B cell (primary cell): ENCODE measurements at regions not wholly inside any gene's neighbourhood (a gene's known extent, or its start where the extent isn't known, plus 50 kb on each side); places are given as distances from the start of the nearest gene placed in this dataset.

Experiments used
- ATAC-seq: fragments of 200-7000 bp; cut with Tn5 transposase; one replicate; pipeline ENCODE4 v1.10.0; 2021; ENCODE audit warnings: low read depth, mild to moderate bottlenecking, moderate number of reproducible peaks, moderate library complexity
- CTCF ChIA-PET: fragments of 350-600 bp; sonication (Branson Sonifier 250); formaldehyde crosslinking; loops from one replicate; lab custom pipeline; 2021; ENCODE audit warnings: antibody characterized with exemption, inconsistent platforms; lab: Charles Lee
- POLR2A ChIA-PET: fragments of 350-600 bp; sonication (Branson Sonifier 250); formaldehyde crosslinking; loops from one replicate; lab custom pipeline; 2021; ENCODE audit warnings: antibody characterized with exemption; lab: Charles Lee
- DNase-seq: peaks from one replicate; pipeline ENCODE4 v3.0.0; 2013
- H2AFZ ChIP-seq: 2 replicates; pipeline ENCODE4 v1.6.1; 2012; ENCODE audit warnings: mild to moderate bottlenecking, low read depth, low read length; ENCODE audit not compliant: insufficient read depth, poor library complexity, severe bottlenecking
- H3K27ac ChIP-seq, 2 donors: 1 replicate in 1 of 2; 2 replicates in 1 of 2; pipeline ENCODE4 v1.5.1; 2012 to 2013; ENCODE audit warnings: low read length in 2 of 2, mild to moderate bottlenecking in 2 of 2, moderate library complexity in 1 of 2
- H3K27me3 ChIP-seq, 4 experiments: fragments of 200-600 bp in 1 of 4; sonication (generic) in 1 of 4; replicated peaks in 1 of 4; 1 replicate in 2 of 4; 2 replicates in 2 of 4; pipeline versions ENCODE4 v1.6.1 to v1.7.0; 2013 to 2016; ENCODE audit warnings: low read length in 3 of 4, mild to moderate bottlenecking in 2 of 4, mixed read lengths in 1 of 4, moderate library complexity in 1 of 4; ENCODE audit not compliant: insufficient read depth in 4 of 4, control insufficient read depth in 3 of 4; ENCODE audit errors: control extremely low read depth in 1 of 4
- H3K36me3 ChIP-seq, 2 experiments: replicated peaks in 1 of 2; 1 replicate in 1 of 2; 2 replicates in 1 of 2; pipeline versions ENCODE4 v1.6.1 to v1.7.1; 2013; ENCODE audit warnings: low read length in 1 of 2; ENCODE audit not compliant: insufficient read depth in 2 of 2, control insufficient read depth in 1 of 2; ENCODE audit errors: control extremely low read depth in 1 of 2, extremely low read depth in 1 of 2
- H3K4me1 ChIP-seq, 2 donors: fragments of 200-600 bp in 1 of 2; sonication (generic) in 1 of 2; 1 replicate in 1 of 2; 2 replicates in 1 of 2; pipeline versions ENCODE4 v1.5.1 to v1.6.1; 2013 to 2017; ENCODE audit warnings: low read length in 2 of 2; ENCODE audit not compliant: control insufficient read depth in 2 of 2, insufficient read depth in 2 of 2
- H3K4me2 ChIP-seq: replicated peaks from 2 replicates; pipeline ENCODE3; 2012; ENCODE audit warnings: mild to moderate bottlenecking, low read depth, low read length; ENCODE audit not compliant: poor library complexity, severe bottlenecking
- H3K4me3 ChIP-seq, 5 experiments: fragments of 200-600 bp in 1 of 5; sonication (generic) in 1 of 5; 1 replicate in 3 of 5; 2 replicates in 2 of 5; pipeline versions ENCODE4 v1.5.1 to v1.7.0; 2011 to 2016; ENCODE audit warnings: low read length in 4 of 5, mild to moderate bottlenecking in 4 of 5, low read depth in 2 of 5, control low read depth in 1 of 5, moderate library complexity in 1 of 5; ENCODE audit not compliant: insufficient read depth in 1 of 5; ENCODE audit errors: control extremely low read depth in 1 of 5, extremely low read depth in 1 of 5
- H3K79me2 ChIP-seq: fragments of 200-600 bp; sonication (generic); one replicate; pipeline ENCODE4 v1.6.0; 2016; ENCODE audit warnings: low read length; ENCODE audit not compliant: control insufficient read depth, insufficient read depth
- H3K9ac ChIP-seq: fragments of 200-600 bp; sonication (generic); 2 replicates; pipeline ENCODE4 v1.6.1; 2017; ENCODE audit warnings: mild to moderate bottlenecking, low read length, moderate library complexity
- H3K9me3 ChIP-seq, 3 donors: one replicate each; pipeline versions ENCODE4 v1.6.1 to v1.7.1; 2013; ENCODE audit warnings: low read length in 2 of 3; ENCODE audit not compliant: control insufficient read depth in 2 of 3, insufficient read depth in 1 of 3; ENCODE audit errors: control extremely low read depth in 1 of 3
- H4K20me1 ChIP-seq: 2 replicates; pipeline ENCODE4 v1.6.0; 2012; ENCODE audit warnings: mild to moderate bottlenecking, low read length; ENCODE audit not compliant: insufficient read depth, control insufficient read depth, poor library complexity, severe bottlenecking
- H3K27ac Mint-ChIP-seq: one replicate; pipeline ENCODE4 v1.8.0; 2021; ENCODE audit warnings: mixed read lengths
- H3K27me3 Mint-ChIP-seq: one replicate; pipeline ENCODE4 v1.8.0; 2021; ENCODE audit warnings: mixed read lengths
- H3K4me1 Mint-ChIP-seq: one replicate; pipeline ENCODE4 v1.8.0; 2021; ENCODE audit warnings: mixed read lengths
- H3K4me3 Mint-ChIP-seq: one replicate; pipeline ENCODE4 v1.8.0; 2021; ENCODE audit warnings: mixed read lengths
- H3K9me3 Mint-ChIP-seq: one replicate; pipeline ENCODE4 v1.8.0; 2022; ENCODE audit warnings: mixed read lengths; ENCODE audit not compliant: insufficient read depth
- CTCF ChIP-seq: fragments of 200-600 bp; IDR thresholded peaks from one replicate; pipeline ENCODE4 v1.8.0; 2022; ENCODE audit warnings: antibody characterized with exemption, mild to moderate bottlenecking
- EZH2 ChIP-seq: IDR thresholded peaks from 2 replicates; pipeline ENCODE4 v1.6.1; 2012; ENCODE audit warnings: borderline replicate concordance, low read depth, mild to moderate bottlenecking, moderate library complexity, low read length; ENCODE audit not compliant: insufficient read depth, poor library complexity, severe bottlenecking
- WGBS: methylation state at CpG from one replicate; pipeline ENCODE4 v1.1.5; 2013; ENCODE audit warnings: missing lambda C conversion rate; ENCODE audit not compliant: insufficient coverage; 5-methylcytosine and 5-hydroxymethylcytosine counted together
- intact Hi-C: fragments of 100-400 bp; cut with micrococcal nuclease; formaldehyde crosslinking; loops from one replicate; pipeline ENCODE4 v1.10.0; 2022

- peaks cover 0 to 5% of the 10 kb centered on the region in 2 donors for H3K4me1 ChIP-seq
- no peaks in the 10 kb centered on the region for H3K36me3 ChIP-seq
- no peaks in the 10 kb centered on the region for H3K79me2 ChIP-seq
- H3K9me3 ChIP-seq: no peaks in the 10 kb centered on the region
- peaks cover 0 to 23% (median 6%) of the 10 kb centered on the region in 4 experiments for H3K27me3 ChIP-seq
- ChIA-PET CTCF (interaction anchor here (0.6 to 5.8 kb wide), 7 partner anchors 24 to 88 kb away, joined by 3 to 23 read pairs (median 5); no protein-coding TSS in a partner anchor), POLR2A (no interaction called here)
- no peak overlapping the region for H3K4me3 ChIP-seq
- H3K4me1 Mint-ChIP-seq: no peaks in the 10 kb centered on the region
- peaks cover 12% of the 10 kb centered on the region for H3K27me3 Mint-ChIP-seq
- H3K27ac Mint-ChIP-seq: peak overlapping the region; percentile 53
- ATAC-seq (peak; percentile 33), DNase-seq (peak; percentile 50)
- intact Hi-C loops: no loop called here
- H3K27ac ChIP-seq: no peak overlapping the region
- H2AFZ ChIP-seq: no peak overlapping the region
- no peak overlapping the region for H3K4me2 ChIP-seq
- WGBS: 70% methylated on average over 12 of the region's 21 CpGs
- no peak overlapping the region for H3K9ac ChIP-seq
- no peaks in the 10 kb centered on the region for H3K9me3 Mint-ChIP-seq
- no peaks in the 10 kb centered on the region for H4K20me1 ChIP-seq
- no peak overlapping the region for H3K4me3 Mint-ChIP-seq
- TF ChIP-seq EZH2: no peak
- peak; percentile 68 for TF ChIP-seq CTCF
These were observed 84.4 kb upstream of the GSE1 start for GRCh38 chr16:85528528-85529387.
